UCSD-AML1 (cell line): ENCODE measurements at regions not wholly inside any gene's neighbourhood (a gene's known extent, or its start where the extent isn't known, plus 50 kb on each side); places are given as distances from the start of the nearest gene placed in this dataset.

Source experiments
- DNase-seq: peaks from one replicate; lab custom pipeline; 2025; ENCODE audit not compliant: unreplicated experiment; lab: John Stamatoyannopoulos, UW

GRCh38 chr5:14019768-14020290 lies 75.3 kb upstream of the DNAH5 start:
- no peak for DNase-seq

GRCh38 chr5:14017904-14018303 lies 73.4 kb upstream of the DNAH5 start:
- DNase-seq = no peak

- DNase-seq = no peak
Measured at GRCh38 chr5:14016549-14016948, 72.1 kb upstream of the DNAH5 start.

- peak; percentile 73 for DNase-seq
Measured at GRCh38 chr5:14011089-14012020, 66.9 kb upstream of the DNAH5 start.

GRCh38 chr5:14009575-14009974 lies 65.1 kb upstream of the DNAH5 start:
- no peak for DNase-seq

GRCh38 chr5:14008819-14009311 lies 64.4 kb upstream of the DNAH5 start:
- DNase-seq = no peak

- no peak for DNase-seq
Measured at GRCh38 chr5:14006823-14007520, 62.5 kb upstream of the DNAH5 start.

GRCh38 chr5:14004598-14005394 lies 60.3 kb upstream of the DNAH5 start:
- DNase-seq = no peak

- DNase-seq = no peak
Measured at GRCh38 chr5:14003936-14004335, 59.4 kb upstream of the DNAH5 start.

GRCh38 chr5:14003513-14003912 lies 59.0 kb upstream of the DNAH5 start:
- DNase-seq = no peak

GRCh38 chr5:13998254-13998653 lies 53.8 kb upstream of the DNAH5 start:
- DNase-seq = no peak

GRCh38 chr5:13997514-13997913 lies 53.0 kb upstream of the DNAH5 start:
- no peak for DNase-seq

- DNase-seq = no peak
Measured at GRCh38 chr5:13994621-13995253, 50.2 kb upstream of the DNAH5 start.
